Endodermal cell (in vitro differentiated cells): ENCODE measurements at regions not wholly inside any gene's neighbourhood (a gene's known extent, or its start where the extent isn't known, plus 50 kb on each side); places are given as distances from the start of the nearest gene placed in this dataset.

Source experiments
- DNase-seq: peaks from one replicate; pipeline ENCODE4 v3.0.0-alpha.2; 2017
- H3K27ac ChIP-seq: 2 replicates; pipeline ENCODE4 v1.5.1; 2013; ENCODE audit warnings: mild to moderate bottlenecking, low read depth, low read length, moderate library complexity
- H3K27me3 ChIP-seq: 2 replicates; pipeline ENCODE4 v1.6.1; 2013; ENCODE audit warnings: mild to moderate bottlenecking, low read length, moderate library complexity; ENCODE audit not compliant: insufficient read depth, control insufficient read depth, poor library complexity, severe bottlenecking
- H3K36me3 ChIP-seq: 2 replicates; pipeline ENCODE4 v1.7.0; 2013; ENCODE audit warnings: mild to moderate bottlenecking, low read length, moderate library complexity; ENCODE audit not compliant: control insufficient read depth, insufficient read depth
- H3K4me1 ChIP-seq: one replicate; pipeline ENCODE4 v1.7.0; 2013; ENCODE audit warnings: low read length; ENCODE audit not compliant: control insufficient read depth, insufficient read depth
- H3K4me3 ChIP-seq: 2 replicates; pipeline ENCODE4 v1.5.1; 2013; ENCODE audit warnings: mild to moderate bottlenecking, low read length, moderate library complexity
- H3K9ac ChIP-seq: 2 replicates; pipeline ENCODE4 v1.6.1; 2013; ENCODE audit warnings: mild to moderate bottlenecking, low read length, moderate library complexity; ENCODE audit not compliant: poor library complexity, severe bottlenecking; ENCODE audit errors: extremely low read depth
- H3K9me3 ChIP-seq: 2 replicates; pipeline ENCODE4 v1.6.1; 2013; ENCODE audit warnings: mild to moderate bottlenecking, low read length, moderate library complexity; ENCODE audit not compliant: control insufficient read depth
- H3K27ac Mint-ChIP-seq: 2 replicates; pipeline ENCODE4 v1.8.0; 2020; ENCODE audit warnings: mixed read lengths
- H3K27me3 Mint-ChIP-seq: 2 replicates; pipeline ENCODE4 v1.8.0; 2021; ENCODE audit warnings: mild to moderate bottlenecking, mixed read lengths; ENCODE audit not compliant: insufficient read depth
- H3K36me3 Mint-ChIP-seq: 2 replicates; pipeline ENCODE4 v1.8.0; 2020; ENCODE audit warnings: low read depth, mixed read lengths
- H3K4me1 Mint-ChIP-seq: 2 replicates; pipeline ENCODE4 v1.8.0; 2020; ENCODE audit warnings: mixed read lengths
- H3K4me3 Mint-ChIP-seq: 2 replicates; pipeline ENCODE4 v1.8.0; 2020; ENCODE audit warnings: mild to moderate bottlenecking, moderate library complexity, mixed read lengths
- H3K9me3 Mint-ChIP-seq: 2 replicates; pipeline ENCODE4 v1.8.0; 2020; ENCODE audit warnings: mild to moderate bottlenecking, mixed read lengths
- CTCF ChIP-seq: fragments of 200-600 bp; sonication (generic); conservative IDR thresholded peaks from 2 replicates; pipeline ENCODE4 v1.5.0; 2021; ENCODE audit warnings: antibody characterized with exemption, mild to moderate bottlenecking
- WGBS, 2 experiments: methylation state at CpG; one replicate each; pipeline versions ENCODE4 v1.1.5 to v1.1.7; 2013; ENCODE audit warnings: missing lambda C conversion rate in 2 of 2, mixed read lengths in 1 of 2; ENCODE audit not compliant: insufficient coverage in 1 of 2, insufficient read length in 1 of 2; 5-methylcytosine and 5-hydroxymethylcytosine counted together

- Histone ChIP-seq H3K4me3 (no peak overlapping the region), H3K27me3 (no peaks in the 10 kb centered on the region), H3K36me3 (no peaks in the 10 kb centered on the region), H3K9me3 (peaks cover 22% of the 10 kb centered on the region), H3K4me1 (peaks cover 9% of the 10 kb centered on the region), H3K9ac (no peak overlapping the region), H3K27ac (no peak overlapping the region)
- no peak for TF ChIP-seq CTCF
- DNase-seq, result no peak
- H3K36me3 Mint-ChIP-seq, result peaks cover 10% of the 10 kb centered on the region
- peaks cover 16% of the 10 kb centered on the region for H3K9me3 Mint-ChIP-seq
- H3K27ac Mint-ChIP-seq, result no peak overlapping the region
- H3K27me3 Mint-ChIP-seq, result peaks cover 10% of the 10 kb centered on the region
- peaks cover 37% of the 10 kb centered on the region for H3K4me1 Mint-ChIP-seq
- WGBS, 2 experiments, result 87 to 90% methylated on average over 2 of the region's 2 CpGs
- H3K4me3 Mint-ChIP-seq, result no peak overlapping the region
Measured at GRCh38 chr16:13519871-13520270, 400.1 kb upstream of the ERCC4 start.

DNA sequence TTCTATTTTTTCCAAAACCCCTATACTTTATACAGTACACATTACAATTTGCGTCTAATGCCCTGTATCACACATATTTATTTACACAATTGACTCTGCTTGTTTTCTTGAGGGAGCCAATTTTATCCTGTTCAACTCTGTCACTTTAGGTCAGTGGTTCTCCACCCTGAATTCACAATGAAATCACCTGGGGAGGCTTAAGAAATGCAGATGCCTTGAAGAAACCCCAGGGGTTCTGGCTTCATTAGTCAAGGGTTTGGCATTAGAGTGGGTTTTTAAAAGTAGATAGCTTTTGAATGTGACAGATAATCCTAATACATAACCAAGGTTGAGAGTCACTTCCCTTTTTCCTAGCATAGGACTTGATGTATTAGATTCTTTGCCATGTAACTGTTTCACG, 398.6 kb upstream of the ERCC4 start:
- H3K27ac ChIP-seq, result no peak overlapping the region
- Mint-ChIP-seq H3K4me3 (no peak overlapping the region), H3K4me1 (peaks cover 37% of the 10 kb centered on the region), H3K9me3 (peaks cover 6% of the 10 kb centered on the region), H3K27ac (no peak overlapping the region), H3K27me3 (peaks cover 7% of the 10 kb centered on the region), H3K36me3 (peaks cover 7% of the 10 kb centered on the region)
- no peaks in the 10 kb centered on the region for H3K36me3 ChIP-seq
- WGBS, 2 experiments, result 10 to 18% methylated on average over 2 of the region's 2 CpGs
- H3K9me3 ChIP-seq, result peaks cover 10% of the 10 kb centered on the region
- H3K4me1 ChIP-seq, result peaks cover 9% of the 10 kb centered on the region
- TF ChIP-seq CTCF, result no peak
- peak; percentile 59 for DNase-seq
- H3K4me3 ChIP-seq, result peak overlapping the region; percentile 45
- H3K27me3 ChIP-seq, result no peaks in the 10 kb centered on the region
- no peak overlapping the region for H3K9ac ChIP-seq

DNA sequence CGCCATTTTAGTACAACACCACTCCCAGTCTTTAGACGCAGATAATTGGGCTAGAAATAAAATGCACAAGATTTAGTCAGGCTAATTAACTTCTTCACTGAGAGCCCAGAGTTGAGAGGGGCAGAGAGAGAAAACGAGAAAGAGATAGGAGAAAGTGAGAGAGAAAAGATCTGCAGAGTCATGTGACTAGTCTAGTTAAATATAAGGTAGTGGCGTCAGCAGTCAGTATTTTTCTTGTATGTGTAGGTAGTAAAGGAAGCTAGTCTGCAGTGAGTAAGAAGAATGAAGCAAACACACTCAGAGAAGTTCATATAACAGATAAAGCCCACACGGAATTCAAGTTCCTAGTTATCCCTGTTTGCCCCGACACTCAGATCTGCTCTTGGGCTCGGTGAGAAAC, 392.6 kb upstream of the ERCC4 start:
- DNase-seq, result no peak
- TF ChIP-seq CTCF, result no peak
- H3K27me3 ChIP-seq, result no peaks in the 10 kb centered on the region
- H3K36me3 ChIP-seq, result no peaks in the 10 kb centered on the region
- Mint-ChIP-seq H3K4me1 (peaks cover 19% of the 10 kb centered on the region), H3K9me3 (peaks cover 4% of the 10 kb centered on the region), H3K36me3 (no peaks in the 10 kb centered on the region), H3K27me3 (peaks cover 2% of the 10 kb centered on the region), H3K4me3 (no peak overlapping the region), H3K27ac (peak overlapping the region; percentile 5)
- H3K9ac ChIP-seq, result no peak overlapping the region
- 94 to 95% methylated on average over 6 of the region's 7 CpGs for WGBS, 2 experiments
- H3K9me3 ChIP-seq, result peaks cover 11% of the 10 kb centered on the region
- no peak overlapping the region for H3K4me3 ChIP-seq
- H3K4me1 ChIP-seq, result no peaks in the 10 kb centered on the region
- no peak overlapping the region for H3K27ac ChIP-seq
